WERI-Rb-1 (cell line): ENCODE measurements at regions not wholly inside any gene's neighbourhood (a gene's known extent, or its start where the extent isn't known, plus 50 kb on each side); places are given as distances from the start of the nearest gene placed in this dataset.

Experiments used
- DNase-seq: peaks from one replicate; pipeline ENCODE4 v3.0.0-alpha.2; 2020
- H3K27ac ChIP-seq: fragments of 250-450 bp; sonication (Bioruptor Pico); 2 replicates; pipeline ENCODE4 v1.5.1; 2020; ENCODE audit warnings: mild to moderate bottlenecking, moderate library complexity
- H3K27me3 ChIP-seq: fragments of 250-450 bp; sonication (Bioruptor Pico); 2 replicates; pipeline ENCODE4 v1.5.1; 2021; ENCODE audit warnings: mild to moderate bottlenecking, low read depth, moderate library complexity; ENCODE audit not compliant: insufficient read depth, severe bottlenecking
- H3K36me3 ChIP-seq: fragments of 250-450 bp; sonication (Bioruptor Pico); 2 replicates; pipeline ENCODE4 v1.5.1; 2020; ENCODE audit warnings: mild to moderate bottlenecking, moderate library complexity
- H3K4me3 ChIP-seq: 2 replicates; pipeline ENCODE4 v1.5.1; 2011; ENCODE audit warnings: low read depth, mild to moderate bottlenecking, control low read depth, low read length
- H3K9me3 ChIP-seq: fragments of 250-450 bp; sonication (Bioruptor Pico); 2 replicates; pipeline ENCODE4 v1.5.1; 2021; ENCODE audit warnings: mild to moderate bottlenecking, moderate library complexity; ENCODE audit not compliant: severe bottlenecking
- TF ChIP-seq, protein P1 (sequence below): IDR thresholded peaks from 2 replicates; pipeline ENCODE4 v1.5.1; 2011; ENCODE audit warnings: low read depth, mild to moderate bottlenecking, control low read depth, inconsistent platforms, low read length

GRCh38 chr2:35023545-35023944 is 1332.0 kb upstream of the CRIM1 start:
- H3K27me3 ChIP-seq, result no peaks in the 10 kb centered on the region
- no peak overlapping the region for H3K4me3 ChIP-seq
- H3K9me3 ChIP-seq, result no peaks in the 10 kb centered on the region
- H3K27ac ChIP-seq, result no peak overlapping the region
- DNase-seq, result no peak
- TF ChIP-seq, protein P1, sequence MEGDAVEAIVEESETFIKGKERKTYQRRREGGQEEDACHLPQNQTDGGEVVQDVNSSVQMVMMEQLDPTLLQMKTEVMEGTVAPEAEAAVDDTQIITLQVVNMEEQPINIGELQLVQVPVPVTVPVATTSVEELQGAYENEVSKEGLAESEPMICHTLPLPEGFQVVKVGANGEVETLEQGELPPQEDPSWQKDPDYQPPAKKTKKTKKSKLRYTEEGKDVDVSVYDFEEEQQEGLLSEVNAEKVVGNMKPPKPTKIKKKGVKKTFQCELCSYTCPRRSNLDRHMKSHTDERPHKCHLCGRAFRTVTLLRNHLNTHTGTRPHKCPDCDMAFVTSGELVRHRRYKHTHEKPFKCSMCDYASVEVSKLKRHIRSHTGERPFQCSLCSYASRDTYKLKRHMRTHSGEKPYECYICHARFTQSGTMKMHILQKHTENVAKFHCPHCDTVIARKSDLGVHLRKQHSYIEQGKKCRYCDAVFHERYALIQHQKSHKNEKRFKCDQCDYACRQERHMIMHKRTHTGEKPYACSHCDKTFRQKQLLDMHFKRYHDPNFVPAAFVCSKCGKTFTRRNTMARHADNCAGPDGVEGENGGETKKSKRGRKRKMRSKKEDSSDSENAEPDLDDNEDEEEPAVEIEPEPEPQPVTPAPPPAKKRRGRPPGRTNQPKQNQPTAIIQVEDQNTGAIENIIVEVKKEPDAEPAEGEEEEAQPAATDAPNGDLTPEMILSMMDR, result no peak
- no peaks in the 10 kb centered on the region for H3K36me3 ChIP-seq

GRCh38 chr2:35000453-35000852 is 1355.1 kb upstream of the CRIM1 start:
- Histone ChIP-seq H3K27ac (no peak overlapping the region), H3K27me3 (no peaks in the 10 kb centered on the region), H3K4me3 (no peak overlapping the region), H3K9me3 (no peaks in the 10 kb centered on the region), H3K36me3 (no peaks in the 10 kb centered on the region)
- DNase-seq, result no peak
- TF ChIP-seq, protein P1, result no peak

- Histone ChIP-seq H3K27me3 (no peaks in the 10 kb centered on the region), H3K9me3 (no peaks in the 10 kb centered on the region), H3K36me3 (no peaks in the 10 kb centered on the region), H3K27ac (no peak overlapping the region), H3K4me3 (no peak overlapping the region)
- TF ChIP-seq, protein P1, result no peak
- DNase-seq, result no peak
These were observed 1356.8 kb upstream of the CRIM1 start for GRCh38 chr2:34998741-34999140.

DNA sequence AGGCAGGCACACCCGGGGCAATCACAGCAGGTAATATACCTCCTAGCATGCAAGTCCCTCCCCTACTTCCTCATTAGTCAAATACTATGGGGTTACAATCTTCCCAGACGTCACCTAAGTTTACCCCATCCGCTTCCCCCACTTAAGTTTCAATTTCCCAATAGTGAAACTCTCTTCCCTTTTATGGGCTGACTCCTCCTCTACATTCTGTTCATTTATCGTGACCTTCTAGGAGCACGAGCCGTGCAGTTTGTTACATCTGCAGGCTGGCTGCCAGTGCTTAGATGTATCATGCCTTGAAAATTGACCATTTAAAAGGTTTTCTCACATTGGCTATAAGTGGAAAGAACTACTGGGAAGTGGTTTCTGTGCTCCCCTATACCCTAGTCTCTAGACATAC is 1357.8 kb upstream of the CRIM1 start:
- no peak overlapping the region for H3K4me3 ChIP-seq

DNA sequence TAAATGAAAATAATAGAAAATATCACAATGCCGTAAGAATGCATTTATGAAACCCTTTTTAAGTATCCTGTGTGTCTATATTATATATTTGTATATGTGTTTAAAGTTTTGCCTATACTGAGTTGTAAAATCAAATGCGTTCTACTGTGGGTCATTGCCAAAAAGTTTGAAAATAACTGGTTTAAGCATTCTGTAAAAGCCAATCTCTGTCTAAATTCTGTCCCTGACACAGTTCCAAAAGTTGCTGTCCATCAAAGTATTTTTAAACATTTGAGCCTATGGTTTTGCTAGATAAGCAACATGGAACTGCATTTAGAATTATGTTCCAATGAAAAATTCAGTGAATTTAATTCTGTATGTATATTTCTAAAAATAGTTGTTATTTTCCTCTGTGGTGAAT is 1360.4 kb upstream of the CRIM1 start:
- TF ChIP-seq, protein P1, result no peak
- H3K27me3 ChIP-seq, result no peaks in the 10 kb centered on the region
- H3K4me3 ChIP-seq, result no peak overlapping the region
- H3K9me3 ChIP-seq, result no peaks in the 10 kb centered on the region
- no peaks in the 10 kb centered on the region for H3K36me3 ChIP-seq
- H3K27ac ChIP-seq, result no peak overlapping the region
- no peak for DNase-seq

More for the DNA sequence above, 1357.8 kb upstream of the CRIM1 start:
- TF ChIP-seq, protein P1, result no peak
- Histone ChIP-seq H3K9me3 (no peaks in the 10 kb centered on the region), H3K36me3 (no peaks in the 10 kb centered on the region), H3K27me3 (no peaks in the 10 kb centered on the region), H3K27ac (no peak overlapping the region)
- no peak for DNase-seq

- H3K36me3 ChIP-seq, result no peaks in the 10 kb centered on the region
- TF ChIP-seq, protein P1, result no peak
- DNase-seq, result no peak
- no peaks in the 10 kb centered on the region for H3K9me3 ChIP-seq
- no peak overlapping the region for H3K4me3 ChIP-seq
- H3K27me3 ChIP-seq, result no peaks in the 10 kb centered on the region
- no peak overlapping the region for H3K27ac ChIP-seq
These were observed 1363.9 kb upstream of the CRIM1 start for GRCh38 chr2:34991508-34992274.
